Vagina (tissue), 2 donors: ENCODE measurements at regions not wholly inside any gene's neighbourhood (a gene's known extent, or its start where the extent isn't known, plus 50 kb on each side); places are given as distances from the start of the nearest gene placed in this dataset.

ENCODE experiments used
- POLR2A ChIP-seq, 2 donors: fragments of 450-650 bp; IDR thresholded peaks; one replicate each; pipeline ENCODE4 v1.6.1; 2017; ENCODE audit warnings: antibody characterized with exemption in 2 of 2, mild to moderate bottlenecking in 2 of 2, moderate library complexity in 2 of 2
- POLR2AphosphoS5 ChIP-seq, 2 donors: sonication (generic); formaldehyde crosslinking; IDR thresholded peaks; one replicate each; pipeline ENCODE4 v1.9.0; 2017; ENCODE audit warnings: antibody characterized with exemption in 2 of 2, mild to moderate bottlenecking in 2 of 2, low read depth in 1 of 2; ENCODE audit not compliant: insufficient read depth in 1 of 2
- TF ChIP-seq, protein P1 (sequence below), 3 experiments: fragments of 450-650 bp in 2 of 3; fragments of 200-600 bp in 1 of 3; sonication (generic) in 1 of 3; IDR thresholded peaks; one replicate each; pipeline ENCODE4 v1.5.1; 2017 to 2019; ENCODE audit warnings: antibody characterized with exemption in 3 of 3, mild to moderate bottlenecking in 2 of 3, moderate library complexity in 2 of 3

- TF ChIP-seq, protein P1, sequence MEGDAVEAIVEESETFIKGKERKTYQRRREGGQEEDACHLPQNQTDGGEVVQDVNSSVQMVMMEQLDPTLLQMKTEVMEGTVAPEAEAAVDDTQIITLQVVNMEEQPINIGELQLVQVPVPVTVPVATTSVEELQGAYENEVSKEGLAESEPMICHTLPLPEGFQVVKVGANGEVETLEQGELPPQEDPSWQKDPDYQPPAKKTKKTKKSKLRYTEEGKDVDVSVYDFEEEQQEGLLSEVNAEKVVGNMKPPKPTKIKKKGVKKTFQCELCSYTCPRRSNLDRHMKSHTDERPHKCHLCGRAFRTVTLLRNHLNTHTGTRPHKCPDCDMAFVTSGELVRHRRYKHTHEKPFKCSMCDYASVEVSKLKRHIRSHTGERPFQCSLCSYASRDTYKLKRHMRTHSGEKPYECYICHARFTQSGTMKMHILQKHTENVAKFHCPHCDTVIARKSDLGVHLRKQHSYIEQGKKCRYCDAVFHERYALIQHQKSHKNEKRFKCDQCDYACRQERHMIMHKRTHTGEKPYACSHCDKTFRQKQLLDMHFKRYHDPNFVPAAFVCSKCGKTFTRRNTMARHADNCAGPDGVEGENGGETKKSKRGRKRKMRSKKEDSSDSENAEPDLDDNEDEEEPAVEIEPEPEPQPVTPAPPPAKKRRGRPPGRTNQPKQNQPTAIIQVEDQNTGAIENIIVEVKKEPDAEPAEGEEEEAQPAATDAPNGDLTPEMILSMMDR (IDR thresholded peaks at IDR 0.05): no peak
- TF ChIP-seq POLR2AphosphoS5 (IDR thresholded peaks at IDR 0.05; ENCODE audit: insufficient read depth in 1 of 2, low read depth in 1 of 2) (no peak), POLR2A (IDR thresholded peaks at IDR 0.05) (no peak)
Observed at GRCh38 chr6:156438350-156438923, 338.7 kb upstream of the ARID1B start.
